NCI-H2227 treated with DMSO at 0.1 percent for 48 hours (cell line): ENCODE measurements at regions not wholly inside any gene's neighbourhood (a gene's known extent, or its start where the extent isn't known, plus 50 kb on each side); places are given as distances from the start of the nearest gene placed in this dataset.

ENCODE experiments used
- DNase-seq: peaks from one replicate; lab custom pipeline; 2025; lab: John Stamatoyannopoulos, UW

GRCh38 chr3:154568064-154568463, 138.1 kb upstream of the GPR149 start:
- no peak for DNase-seq

GRCh38 chr3:154559623-154560022, 129.6 kb upstream of the GPR149 start:
- DNase-seq, result no peak

GRCh38 chr3:154552338-154552737, 122.3 kb upstream of the GPR149 start:
- no peak for DNase-seq

- DNase-seq, result no peak
Measured at GRCh38 chr3:154549391-154549790, 119.4 kb upstream of the GPR149 start.

- no peak for DNase-seq
Measured at GRCh38 chr3:154548341-154548740, 118.4 kb upstream of the GPR149 start.

- DNase-seq, result no peak
Measured at GRCh38 chr3:154542837-154543236, 112.8 kb upstream of the GPR149 start.

- DNase-seq, result no peak
Measured at GRCh38 chr3:154540950-154541604, 111.1 kb upstream of the GPR149 start.

GRCh38 chr3:154538566-154539360, 108.8 kb upstream of the GPR149 start:
- DNase-seq, result no peak

GRCh38 chr3:154536751-154537150, 106.8 kb upstream of the GPR149 start:
- DNase-seq, result no peak

GRCh38 chr3:154522036-154522602, 92.1 kb upstream of the GPR149 start:
- DNase-seq, result no peak

GRCh38 chr3:154517404-154517803, 87.4 kb upstream of the GPR149 start:
- DNase-seq, result no peak

GRCh38 chr3:154515921-154516320, 85.9 kb upstream of the GPR149 start:
- DNase-seq, result no peak

- no peak for DNase-seq
Measured at GRCh38 chr3:154510780-154511179, 80.8 kb upstream of the GPR149 start.

- no peak for DNase-seq
Measured at GRCh38 chr3:154507727-154508126, 77.7 kb upstream of the GPR149 start.

GRCh38 chr3:154496978-154497377, 67.0 kb upstream of the GPR149 start:
- no peak for DNase-seq

- no peak for DNase-seq
Measured at GRCh38 chr3:154496540-154496939, 66.5 kb upstream of the GPR149 start.

GRCh38 chr3:154486949-154487348, 57.0 kb upstream of the GPR149 start:
- DNase-seq, result no peak

GRCh38 chr3:154482507-154482906, 52.5 kb upstream of the GPR149 start:
- DNase-seq, result no peak

- no peak for DNase-seq
Measured at GRCh38 chr3:154480033-154480432, 50.0 kb upstream of the GPR149 start.
